NCI-H2196 (cell line): ENCODE measurements at regions not wholly inside any gene's neighbourhood (a gene's known extent, or its start where the extent isn't known, plus 50 kb on each side); places are given as distances from the start of the nearest gene placed in this dataset.

Source experiments
- DNase-seq: peaks from one replicate; lab custom pipeline; 2025; ENCODE audit not compliant: unreplicated experiment; lab: John Stamatoyannopoulos, UW

DNA sequence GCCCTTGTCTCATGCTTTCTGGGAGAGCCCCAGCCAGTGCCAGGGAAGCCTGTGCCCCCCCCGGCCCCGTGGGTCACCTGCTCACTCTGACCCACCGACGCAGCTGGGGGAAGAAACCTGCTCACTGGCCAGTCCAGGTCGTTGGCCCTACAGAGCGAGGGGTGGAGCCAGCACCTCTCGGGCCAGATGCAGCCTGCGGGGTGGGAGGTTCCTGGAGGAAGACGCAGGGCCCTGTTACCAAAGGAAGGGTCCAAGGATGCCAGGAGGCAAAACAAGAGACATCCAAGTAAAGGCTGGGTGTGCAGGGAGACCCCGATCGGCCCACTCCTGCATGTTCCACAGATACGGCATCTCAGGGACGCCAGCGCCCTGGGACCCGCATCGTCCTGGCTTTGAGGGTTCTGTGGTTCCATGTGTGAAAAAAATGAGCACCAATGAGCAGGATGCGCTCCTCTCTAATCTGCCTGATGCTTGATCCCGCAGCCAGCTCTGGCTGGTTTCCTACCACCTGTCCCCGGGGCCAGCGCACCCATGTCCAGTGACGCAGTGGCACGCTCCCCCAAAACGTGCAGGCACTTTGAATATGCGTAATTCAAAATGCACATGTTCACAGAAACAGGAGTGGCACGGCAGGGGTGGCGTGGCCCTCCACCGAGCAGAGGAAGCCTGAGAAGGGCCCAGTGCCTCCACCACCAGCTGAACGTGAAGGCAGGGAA, 66.0 kb upstream of the GALNT9 start:
- DNase-seq, result no peak

DNA sequence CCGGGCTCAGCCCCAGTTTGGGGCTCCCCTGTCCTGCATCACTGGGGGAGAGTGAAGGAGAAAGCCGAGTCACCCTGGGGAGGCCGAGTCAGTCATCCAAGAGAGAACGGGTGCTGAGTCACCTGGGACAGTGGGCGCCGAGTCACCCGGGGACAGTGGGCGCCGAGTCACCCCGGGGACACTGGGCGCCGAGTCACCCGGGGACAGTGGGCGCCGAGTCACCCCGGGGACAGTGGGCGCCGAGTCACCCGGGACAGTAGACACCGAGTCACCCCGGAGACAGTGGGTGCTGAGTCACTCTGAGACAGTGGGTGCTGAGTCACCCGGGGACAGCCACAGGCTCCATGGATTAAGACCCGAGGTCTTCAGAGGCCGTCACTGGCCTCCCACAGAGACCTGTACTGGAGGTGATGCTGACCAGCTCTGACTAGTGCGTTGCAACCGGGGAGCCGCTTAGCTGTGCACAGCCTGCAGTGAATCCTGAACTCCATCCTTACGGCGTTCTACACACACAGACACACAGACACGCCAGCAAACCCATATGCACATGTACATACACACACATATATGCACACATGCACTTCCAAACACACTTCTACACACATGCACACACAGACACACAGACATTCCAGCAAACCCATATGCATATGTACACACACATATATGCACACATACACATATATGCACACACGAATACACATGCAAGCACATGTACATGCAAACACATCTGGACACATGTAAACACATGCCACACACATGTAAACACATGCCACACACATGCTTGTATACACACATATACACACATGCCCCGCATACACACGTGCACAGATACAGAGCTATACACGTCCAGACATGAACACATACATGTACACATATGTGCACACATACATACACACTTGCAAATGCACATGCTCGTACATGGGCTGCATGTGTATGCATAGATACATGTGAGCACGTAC, 64.9 kb upstream of the GALNT9 start:
- DNase-seq, result no peak

DNA sequence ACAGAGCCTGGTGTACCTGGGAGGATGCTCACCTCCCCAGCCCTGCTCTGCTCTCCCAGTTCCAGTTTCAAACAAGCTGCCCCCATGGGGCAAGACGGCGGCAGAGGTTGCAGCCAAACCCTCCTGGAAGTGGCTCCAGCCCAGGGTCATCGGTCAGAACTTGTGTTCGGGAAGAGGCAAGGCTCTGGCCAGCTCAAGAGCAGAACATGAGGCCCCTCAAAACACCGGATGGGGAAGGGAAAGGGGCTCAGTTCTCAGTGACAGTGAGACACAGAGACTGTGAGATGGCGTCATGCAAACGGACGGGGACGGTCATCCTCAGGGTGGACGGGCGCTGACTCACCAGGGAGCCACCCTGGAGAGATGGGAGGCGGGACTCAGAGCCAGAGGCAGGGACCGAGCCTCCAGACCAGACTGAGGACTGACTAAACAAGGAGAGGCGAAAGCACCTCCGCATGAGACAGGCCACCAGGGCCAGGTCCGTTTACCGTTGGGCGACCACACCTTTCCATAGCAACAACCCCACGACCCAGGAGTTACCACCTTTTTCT, 63.9 kb upstream of the GALNT9 start:
- no peak for DNase-seq

DNA sequence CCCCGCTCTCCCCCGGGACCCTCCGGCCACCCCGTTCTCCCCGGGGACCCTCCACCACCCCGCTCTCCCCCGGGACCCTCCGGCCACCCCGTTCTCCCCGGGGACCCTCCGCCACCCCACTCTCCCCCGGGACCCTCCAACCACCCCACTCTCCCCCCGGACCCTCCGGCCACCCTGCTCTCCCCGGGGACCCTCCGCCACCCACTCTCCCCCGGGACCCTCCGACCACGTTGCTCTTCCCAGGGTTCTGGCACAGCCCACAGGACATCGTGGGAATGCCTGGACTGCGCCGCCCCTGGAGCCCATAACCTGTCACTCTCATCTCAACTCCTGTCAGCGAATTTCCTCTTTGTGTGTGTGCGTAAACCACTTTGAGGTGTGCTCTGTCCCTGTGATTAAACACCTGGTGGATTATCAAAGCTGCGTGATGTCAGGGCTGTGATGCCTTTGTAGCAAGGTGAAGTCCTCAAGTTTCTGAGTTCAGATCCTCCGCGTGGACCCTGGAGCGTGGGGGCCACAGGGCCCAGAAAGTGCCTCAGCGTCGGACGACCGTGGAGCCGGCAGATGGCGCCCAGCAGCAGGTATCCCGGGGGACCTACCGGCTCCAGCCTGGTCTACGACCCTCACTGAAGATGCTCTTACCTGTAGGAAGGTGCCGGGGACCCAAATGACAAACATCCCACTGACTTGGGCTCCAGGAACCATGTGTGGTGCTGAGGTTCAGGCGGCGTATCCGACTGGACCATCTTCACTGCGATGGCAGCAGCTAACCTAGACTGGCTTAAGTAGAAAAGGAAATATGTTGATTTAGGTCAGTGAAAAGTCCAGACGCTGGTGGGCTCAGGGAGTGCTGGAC, 63.2 kb upstream of the GALNT9 start:
- no peak for DNase-seq

DNA sequence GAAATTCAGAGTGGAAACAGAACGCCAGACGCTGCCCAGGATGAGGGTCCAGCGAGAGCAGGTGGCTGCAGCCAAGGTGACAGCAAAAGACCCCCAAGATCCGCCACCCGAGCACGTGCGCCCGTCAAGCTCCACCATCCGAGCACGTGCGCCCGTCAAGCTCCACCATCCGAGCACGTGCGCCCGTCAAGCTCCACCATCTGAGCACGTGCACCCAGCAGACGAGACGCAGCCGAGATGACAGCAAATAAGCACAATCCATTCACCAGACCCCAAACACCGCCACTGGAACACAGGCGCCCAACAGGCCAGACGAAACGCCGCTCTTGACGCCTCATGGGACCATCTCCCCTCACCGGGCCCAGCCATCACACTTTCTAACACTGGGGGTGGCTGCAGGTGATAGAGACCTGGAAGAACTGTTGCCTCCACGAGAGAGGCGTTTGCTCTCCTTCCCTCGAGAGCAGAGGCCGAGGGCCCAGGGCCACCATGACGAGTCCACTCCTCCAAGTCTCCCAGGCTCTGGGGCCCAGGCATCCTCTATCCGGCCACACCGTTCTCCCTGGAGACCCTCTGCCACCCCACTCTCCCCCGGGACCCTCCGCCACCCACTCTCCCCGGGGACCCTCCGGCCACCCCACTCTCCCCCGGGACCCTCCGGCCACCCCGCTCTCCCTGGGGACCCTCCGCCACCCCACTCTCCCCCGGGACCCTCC, 62.1 kb upstream of the GALNT9 start:
- no peak for DNase-seq

- no peak for DNase-seq
Observed at GRCh38 chr12:132390287-132391076, 61.1 kb upstream of the GALNT9 start.

DNA sequence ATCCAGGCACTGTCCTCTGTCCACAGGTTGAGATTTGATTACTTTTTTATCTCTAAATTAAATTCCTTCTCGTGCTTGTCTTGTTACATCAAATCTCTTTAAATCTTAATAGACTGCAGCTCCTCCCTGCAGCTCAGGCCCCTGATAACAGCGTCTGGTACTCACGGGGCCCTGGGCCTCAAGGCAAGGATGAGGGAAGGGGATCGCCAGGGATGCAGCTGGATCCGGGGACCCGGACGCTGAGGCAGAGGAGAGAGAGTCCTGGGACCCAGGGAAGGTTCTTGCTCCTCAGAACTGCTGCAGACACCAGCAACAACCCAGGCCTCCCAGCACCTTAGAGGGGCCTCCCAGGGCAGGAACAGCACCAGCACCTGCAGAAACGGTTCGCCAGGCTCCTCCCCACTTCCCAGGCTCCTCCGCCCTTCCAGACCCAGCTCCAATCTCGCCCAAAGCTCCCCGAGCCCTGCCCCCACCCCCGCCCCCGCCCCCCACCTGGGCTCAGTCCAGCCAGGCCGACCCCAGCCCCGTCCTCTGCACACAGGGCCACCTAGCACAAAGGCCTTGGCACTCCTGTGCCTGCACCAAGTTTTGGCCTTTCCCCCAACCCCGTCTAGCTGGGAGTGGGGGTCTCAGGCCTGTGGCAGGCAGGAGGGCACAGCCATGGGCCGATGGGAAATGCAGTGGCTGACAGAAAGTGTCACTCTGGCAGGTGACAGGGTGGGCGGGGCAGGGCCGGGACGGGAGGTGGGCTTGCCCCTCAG, 60.3 kb upstream of the GALNT9 start:
- DNase-seq, result no peak

GRCh38 chr12:132389026-132389425, 59.6 kb upstream of the GALNT9 start:
- DNase-seq, result no peak

DNA sequence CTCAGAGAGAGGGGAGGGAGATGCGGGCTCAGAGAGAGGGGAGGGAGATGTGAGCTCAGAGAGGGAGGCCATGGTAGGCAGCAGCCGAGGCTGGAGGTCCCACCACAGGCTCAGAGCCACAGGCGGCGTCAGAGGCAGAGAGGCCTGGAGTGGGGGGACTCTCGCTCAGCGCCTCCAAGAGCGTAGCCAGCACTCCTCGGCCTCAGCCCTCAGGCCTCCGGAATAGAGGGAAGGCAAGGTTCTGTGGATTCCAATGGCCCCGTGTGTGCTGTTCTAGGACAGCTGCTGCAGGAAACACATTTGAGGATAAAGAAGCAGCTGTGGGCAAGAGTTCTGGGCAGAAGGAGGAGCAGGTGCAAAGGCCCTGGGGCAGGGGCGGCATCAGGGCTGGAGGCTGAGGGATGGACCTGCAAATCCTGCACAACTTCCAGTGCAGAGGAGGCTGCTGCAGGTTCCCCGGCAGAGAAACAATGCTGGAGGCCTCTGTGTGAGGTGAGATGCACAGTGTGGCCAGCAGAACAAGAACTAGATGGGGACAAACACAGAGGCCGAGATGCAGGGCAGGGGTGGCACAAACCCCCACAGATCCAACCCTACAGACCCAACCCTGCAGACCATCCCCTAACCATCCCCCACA, 59.1 kb upstream of the GALNT9 start:
- DNase-seq, result no peak

DNA sequence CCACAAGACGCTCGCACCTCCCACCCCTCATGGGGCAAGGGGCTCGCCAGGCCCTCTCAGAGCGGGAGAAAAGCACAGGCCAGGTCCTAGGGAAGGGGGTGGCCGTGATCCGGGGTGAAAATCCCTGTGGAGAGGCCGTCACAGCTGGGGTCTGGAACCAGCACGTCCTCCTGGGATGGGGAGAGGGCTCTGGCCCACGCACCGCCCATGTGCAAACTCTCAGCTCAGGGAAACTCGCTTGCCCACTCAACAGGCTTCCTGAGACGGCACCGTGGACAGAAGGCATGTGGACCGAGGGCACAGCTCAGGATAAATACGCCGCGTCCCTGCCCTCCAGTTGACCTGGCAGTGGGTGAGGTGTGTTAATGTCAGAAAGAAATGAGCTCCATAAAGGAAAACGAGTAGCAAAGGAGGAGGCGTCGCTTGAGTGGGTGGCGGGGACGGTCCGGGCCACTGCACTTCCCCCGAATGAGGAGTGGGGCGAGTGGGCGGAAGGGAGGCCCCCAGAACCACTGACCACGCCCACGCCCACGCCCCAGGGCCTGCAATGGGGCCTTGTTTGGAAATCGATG, 57.6 kb upstream of the GALNT9 start:
- no peak for DNase-seq

- DNase-seq, result no peak
Observed at GRCh38 chr12:132385923-132386751, 56.7 kb upstream of the GALNT9 start.

GRCh38 chr12:132384916-132385774, 55.8 kb upstream of the GALNT9 start:
- DNase-seq, result no peak

GRCh38 chr12:132380641-132381040, 51.3 kb upstream of the GALNT9 start:
- DNase-seq, result no peak

DNA sequence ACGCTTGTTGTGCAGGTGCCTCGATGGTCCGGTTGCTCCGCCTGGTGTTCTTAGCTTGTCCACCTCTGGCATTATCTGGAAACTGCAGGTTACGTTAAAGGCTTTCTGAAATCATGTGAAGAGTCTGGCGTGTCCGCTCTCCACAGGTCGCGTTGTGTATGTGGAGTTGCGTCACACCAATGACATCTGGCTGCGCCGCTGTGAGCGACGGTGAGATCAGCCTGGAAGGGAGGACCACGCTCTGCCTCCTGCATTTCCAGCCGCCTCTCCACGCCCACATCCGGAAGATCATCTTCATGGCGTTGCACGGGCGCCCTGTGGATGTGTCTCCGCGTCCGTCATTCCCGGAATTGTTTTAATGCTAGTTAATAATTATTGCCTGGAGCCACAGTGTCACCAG, 50.6 kb upstream of the GALNT9 start:
- no peak for DNase-seq

GRCh38 chr12:132379576-132379975, 50.2 kb upstream of the GALNT9 start:
- no peak for DNase-seq
